SHP77 (cell line): ENCODE measurements at regions not wholly inside any gene's neighbourhood (a gene's known extent, or its start where the extent isn't known, plus 50 kb on each side); places are given as distances from the start of the nearest gene placed in this dataset.

Experiments used
- DNase-seq, 2 experiments: peaks; one replicate each; lab custom pipeline; 2025; lab: John Stamatoyannopoulos, UW

- DNase-seq = no peak
Measured at GRCh38 chr2:62596061-62596921, 90.3 kb upstream of the TMEM17 start.

- DNase-seq = no peak
Measured at GRCh38 chr2:62595474-62595873, 89.5 kb upstream of the TMEM17 start.

GRCh38 chr2:62593825-62594224 lies 87.8 kb upstream of the TMEM17 start:
- no peak for DNase-seq

- no peak for DNase-seq
Measured at GRCh38 chr2:62591491-62591890, 85.5 kb upstream of the TMEM17 start.

- DNase-seq = no peak
Measured at GRCh38 chr2:62589691-62590356, 83.8 kb upstream of the TMEM17 start.

- no peak for DNase-seq
Measured at GRCh38 chr2:62587592-62587991, 81.6 kb upstream of the TMEM17 start.

GRCh38 chr2:62586981-62587380 lies 81.0 kb upstream of the TMEM17 start:
- no peak for DNase-seq

- no peak for DNase-seq
Measured at GRCh38 chr2:62578803-62579640, 73.0 kb upstream of the TMEM17 start.

- no peak for DNase-seq
Measured at GRCh38 chr2:62577994-62578781, 72.2 kb upstream of the TMEM17 start.

GRCh38 chr2:62576276-62576939 lies 70.4 kb upstream of the TMEM17 start:
- DNase-seq = no peak

GRCh38 chr2:62573936-62574335 lies 67.9 kb upstream of the TMEM17 start:
- no peak for DNase-seq

GRCh38 chr2:62573137-62573731 lies 67.2 kb upstream of the TMEM17 start:
- no peak for DNase-seq

- no peak for DNase-seq
Measured at GRCh38 chr2:62570861-62571698, 65.1 kb upstream of the TMEM17 start.

- DNase-seq = no peak
Measured at GRCh38 chr2:62569907-62570841, 64.2 kb upstream of the TMEM17 start.

- no peak for DNase-seq
Measured at GRCh38 chr2:62568983-62569837, 63.2 kb upstream of the TMEM17 start.

- DNase-seq = no peak
Measured at GRCh38 chr2:62568074-62568473, 62.1 kb upstream of the TMEM17 start.

GRCh38 chr2:62567669-62568068 lies 61.7 kb upstream of the TMEM17 start:
- DNase-seq = no peak

GRCh38 chr2:62566847-62567246 lies 60.9 kb upstream of the TMEM17 start:
- DNase-seq = no peak
